GM19043 (cell line): ENCODE measurements at regions not wholly inside any gene's neighbourhood (a gene's known extent, or its start where the extent isn't known, plus 50 kb on each side); places are given as distances from the start of the nearest gene placed in this dataset.
"Not testable (repeated sequence)": the region's sequence is repeated elsewhere in the genome, so short reads cannot be mapped to it uniquely, and the experiment has no call there.

ENCODE experiments used
- ATAC-seq: cut with Tn5 transposase; IDR thresholded peaks from one replicate; pipeline ENCODE4 v1.9.1; 2021; ENCODE audit warnings: low read depth; ENCODE audit not compliant: unreplicated experiment

- no peak for ATAC-seq
Measured at GRCh38 chr16:51244887-51245657, 94.0 kb upstream of the SALL1 start.

GRCh38 chr16:51243936-51244436, 92.9 kb upstream of the SALL1 start:
- ATAC-seq: no peak

DNA sequence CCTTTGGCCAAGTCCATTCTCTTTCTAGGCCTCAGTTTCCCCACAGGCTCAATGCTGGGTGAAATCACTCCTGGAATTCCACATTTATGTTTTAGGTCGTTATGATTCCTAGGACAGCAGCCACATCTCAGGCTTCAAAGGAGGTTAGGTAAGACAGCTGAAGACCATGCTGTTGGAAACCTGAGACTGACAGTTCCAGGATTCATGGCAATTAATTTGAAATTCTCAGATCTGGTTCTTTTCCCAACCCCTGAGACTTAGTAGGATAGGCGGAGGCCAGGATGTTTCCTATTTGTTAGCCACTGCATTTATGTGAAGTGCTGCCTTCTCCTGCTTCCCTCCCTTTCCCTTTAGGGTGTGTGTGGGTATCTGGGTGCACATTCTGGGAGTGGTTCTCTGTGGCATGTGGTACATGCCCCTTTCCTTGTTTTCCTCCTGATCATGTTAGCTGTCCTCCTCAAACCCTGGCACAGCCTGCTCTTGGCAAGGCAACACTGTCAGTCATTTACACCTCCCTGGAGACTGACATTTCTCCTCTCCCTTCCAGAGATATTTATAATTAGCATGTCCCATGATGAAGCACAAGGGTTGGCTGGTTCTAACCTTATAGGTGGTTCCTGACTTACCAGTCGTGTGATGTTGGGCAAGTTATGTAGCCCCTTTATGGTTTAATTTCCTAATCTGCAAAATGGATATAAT, 91.4 kb upstream of the SALL1 start:
- no peak for ATAC-seq

DNA sequence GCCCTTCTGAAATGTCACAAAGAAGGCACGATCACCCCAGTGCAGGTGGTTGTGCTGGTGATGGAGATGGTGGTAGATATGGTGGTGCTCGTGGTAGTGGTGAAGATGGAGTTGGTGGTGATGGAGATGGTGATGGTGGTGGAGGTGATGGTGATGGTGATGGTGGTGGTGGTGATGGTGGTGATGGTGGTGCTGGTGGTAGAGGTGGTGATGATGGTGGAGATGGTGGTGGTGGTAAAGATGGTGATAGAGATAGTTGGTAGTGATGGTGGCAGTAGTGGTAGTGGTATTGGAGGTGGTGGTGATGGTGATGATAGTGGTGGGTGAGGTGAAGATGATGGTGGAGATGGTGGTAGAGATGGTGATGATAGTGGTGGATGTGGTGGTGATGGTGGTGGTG, 88.1 kb upstream of the SALL1 start:
- no peak for ATAC-seq

GRCh38 chr16:51237861-51238378, 86.8 kb upstream of the SALL1 start:
- no peak for ATAC-seq

DNA sequence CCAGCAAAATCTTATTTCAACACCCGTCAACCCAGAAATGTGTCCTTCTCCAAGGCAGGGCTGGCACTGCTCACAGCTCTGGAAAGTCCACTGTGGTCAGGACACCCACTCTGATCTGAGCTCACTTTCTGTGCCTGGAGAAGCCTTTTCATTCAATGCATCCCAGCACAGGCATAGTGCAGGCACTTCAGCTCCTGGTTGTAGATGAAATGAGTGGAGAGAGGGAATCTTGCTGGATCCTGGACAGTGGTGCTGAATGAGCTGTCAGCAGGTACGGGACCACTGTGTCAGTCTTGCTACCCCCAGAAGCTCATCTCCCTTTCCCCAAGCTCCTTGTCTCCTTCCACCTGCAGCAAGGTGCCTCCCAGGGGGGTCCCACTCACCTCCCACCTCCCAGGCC, 86.1 kb upstream of the SALL1 start:
- no peak for ATAC-seq

DNA sequence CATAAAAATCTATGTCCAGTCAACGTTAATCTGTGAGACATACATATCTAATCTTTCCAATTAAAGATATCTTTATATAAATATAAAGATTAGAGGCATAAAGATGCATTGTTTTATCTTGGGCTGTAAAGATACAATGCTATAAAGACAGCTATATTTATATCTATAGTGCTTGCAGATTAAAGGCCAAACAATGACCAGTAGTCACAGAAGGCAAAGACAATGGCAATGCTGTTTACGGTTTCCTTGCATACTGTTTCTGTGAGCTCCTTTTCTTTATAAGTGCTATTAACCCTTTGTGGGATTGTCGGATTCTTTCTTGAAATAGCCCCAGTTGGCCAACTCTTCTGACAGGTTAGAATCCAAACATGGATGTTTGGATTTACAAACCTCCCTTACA, 85.5 kb upstream of the SALL1 start:
- ATAC-seq: no peak

DNA sequence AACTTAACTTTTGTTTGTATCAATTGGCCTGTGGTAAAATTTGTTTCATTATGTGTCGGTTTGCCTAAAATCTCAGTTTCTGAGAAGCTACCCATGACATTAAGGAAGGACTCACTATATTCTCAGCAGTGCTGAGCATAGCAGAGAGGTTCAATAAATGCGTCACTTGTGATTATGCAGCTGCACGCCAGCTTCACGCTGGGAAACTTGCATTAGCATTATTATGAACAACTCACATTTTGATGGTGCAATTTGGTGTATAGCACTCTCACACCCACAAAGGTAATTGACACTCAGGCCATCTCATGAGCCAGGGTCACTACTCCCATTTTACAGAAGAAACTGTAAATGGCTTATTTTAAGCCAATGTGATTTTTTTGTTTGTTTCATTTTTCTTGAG, 80.6 kb upstream of the SALL1 start:
- ATAC-seq: no peak

DNA sequence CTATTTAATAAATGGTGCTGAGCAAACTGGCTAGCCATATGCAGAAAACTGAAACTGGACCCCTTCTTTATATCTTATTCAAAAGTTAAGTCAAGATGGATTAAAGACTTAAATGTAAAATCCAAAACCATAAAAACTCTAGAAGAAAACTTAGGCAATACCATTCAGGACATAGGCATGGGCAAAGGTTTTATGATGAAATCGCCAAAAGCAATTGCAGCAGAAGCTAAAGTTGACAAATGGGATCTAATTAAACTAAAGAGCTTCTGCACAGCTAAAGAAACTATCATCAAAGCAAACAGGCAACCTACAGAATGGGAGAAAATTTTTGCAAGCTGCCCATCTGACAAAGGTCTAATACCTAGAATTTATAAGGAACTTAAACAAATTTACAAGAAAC, 79.0 kb upstream of the SALL1 start:
- not testable (repeated sequence) for ATAC-seq

GRCh38 chr16:51228097-51228659, 77.1 kb upstream of the SALL1 start:
- ATAC-seq: no peak

DNA sequence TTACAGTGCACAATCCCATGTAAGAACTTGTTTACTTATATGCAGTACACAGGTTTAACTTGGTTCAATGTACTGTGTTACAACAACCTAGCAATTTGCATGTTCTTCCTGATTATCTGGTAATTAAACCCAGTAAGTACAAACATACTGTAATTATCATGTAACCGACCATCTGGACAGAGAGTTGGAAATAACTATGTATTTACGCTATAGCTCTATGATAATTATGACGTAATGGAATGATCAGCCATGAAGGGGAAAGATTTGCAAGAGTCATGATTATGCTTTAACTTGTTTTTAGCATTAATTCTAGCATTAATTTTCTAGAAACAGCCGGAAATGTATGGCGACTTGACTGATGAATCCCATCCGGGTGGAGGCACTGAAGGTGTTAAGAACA, 74.8 kb upstream of the SALL1 start:
- ATAC-seq: no peak

DNA sequence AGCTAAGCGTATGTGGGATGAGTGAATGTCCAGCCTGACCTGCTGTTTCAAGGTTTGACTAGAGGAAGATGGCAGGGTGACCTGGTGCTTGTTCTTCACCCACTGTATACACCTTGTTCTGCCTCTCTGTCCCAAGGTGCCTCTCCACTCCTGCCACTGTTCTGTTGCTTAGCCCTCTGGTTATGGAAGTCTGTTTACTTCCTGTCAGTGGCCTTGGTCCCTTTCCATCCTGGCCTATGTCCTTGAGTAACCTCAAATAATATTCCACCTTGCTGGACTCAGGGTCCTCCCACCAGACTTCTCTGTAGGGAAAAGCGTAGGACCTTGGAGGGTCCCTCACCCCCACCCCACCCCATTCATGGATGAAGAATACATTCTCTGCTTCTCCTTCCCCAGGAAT, 73.2 kb upstream of the SALL1 start:
- ATAC-seq: no peak

- no peak for ATAC-seq
Measured at GRCh38 chr16:51222016-51222415, 70.9 kb upstream of the SALL1 start.

GRCh38 chr16:51211148-51211547, 60.1 kb upstream of the SALL1 start:
- no peak for ATAC-seq

DNA sequence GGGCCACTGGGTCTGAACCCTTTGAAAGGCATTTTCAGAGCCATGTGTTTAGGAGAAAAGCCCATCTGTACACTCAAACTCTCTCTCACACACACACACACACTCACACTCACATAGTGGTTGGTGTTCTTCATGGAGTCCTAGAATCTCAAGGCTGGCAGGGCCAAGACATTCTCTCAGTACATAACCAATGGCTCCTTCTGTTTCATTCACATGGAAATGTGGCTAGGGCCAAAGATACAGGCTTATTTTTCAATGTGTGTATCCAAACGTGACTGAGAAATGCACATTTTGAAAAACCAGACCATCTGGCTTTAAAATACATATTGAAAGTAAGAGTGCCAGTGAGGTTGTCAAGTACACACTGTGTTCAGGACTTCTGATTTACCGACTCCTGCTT, 59.0 kb upstream of the SALL1 start:
- ATAC-seq: no peak

GRCh38 chr16:51201604-51202003, 50.5 kb upstream of the SALL1 start:
- ATAC-seq: no peak
